WI38 (cell line): ENCODE measurements at regions not wholly inside any gene's neighbourhood (a gene's known extent, or its start where the extent isn't known, plus 50 kb on each side); places are given as distances from the start of the nearest gene placed in this dataset.
A peak's percentile ranks its signal among the peaks of the same experiment; 100 is the strongest.

Experiments
- H3K4me3 ChIP-seq: 2 replicates; pipeline ENCODE4 v1.5.1; 2011; ENCODE audit warnings: low read depth, mild to moderate bottlenecking, control low read depth, low read length
- CTCF ChIP-seq: IDR thresholded peaks from 2 replicates; pipeline ENCODE4 v1.5.1; 2012; ENCODE audit warnings: low read depth, mild to moderate bottlenecking, control low read depth, low read length

GRCh38 chr2:234626566-234627130 is 129.8 kb upstream of the ARL4C start:
- no peak for TF ChIP-seq CTCF
- no peak overlapping the region for H3K4me3 ChIP-seq

DNA sequence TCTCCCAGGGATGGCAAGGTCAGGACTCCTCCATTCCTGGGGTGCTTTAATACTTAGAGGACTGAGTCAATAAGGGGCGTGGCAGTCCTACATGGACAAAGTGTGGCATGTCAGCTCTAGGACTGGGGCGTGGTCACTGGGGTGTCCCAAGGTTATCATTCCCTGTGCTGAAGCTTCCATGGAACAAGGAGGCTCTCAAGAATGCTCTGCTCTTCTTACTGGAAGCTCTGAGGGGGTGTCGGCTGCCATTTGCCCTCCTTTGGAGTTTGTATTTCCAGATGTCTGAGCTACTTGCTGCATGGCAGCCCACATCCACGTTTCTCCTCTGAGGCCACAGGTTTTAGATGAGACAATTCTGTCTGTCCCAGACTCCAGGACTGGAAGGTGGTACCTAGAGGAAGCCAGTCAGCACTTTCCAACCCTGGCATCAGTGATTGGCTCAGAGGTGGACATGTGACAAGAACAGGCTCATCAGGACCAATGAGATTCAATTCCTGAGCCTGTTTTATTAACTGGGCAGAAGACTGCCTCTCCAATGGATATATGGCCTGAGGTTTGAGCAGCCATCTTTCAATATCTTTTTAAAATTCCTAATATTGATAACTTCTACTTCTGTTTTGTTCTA is 128.9 kb upstream of the ARL4C start:
- TF ChIP-seq CTCF, result no peak
- H3K4me3 ChIP-seq, result no peak overlapping the region

DNA sequence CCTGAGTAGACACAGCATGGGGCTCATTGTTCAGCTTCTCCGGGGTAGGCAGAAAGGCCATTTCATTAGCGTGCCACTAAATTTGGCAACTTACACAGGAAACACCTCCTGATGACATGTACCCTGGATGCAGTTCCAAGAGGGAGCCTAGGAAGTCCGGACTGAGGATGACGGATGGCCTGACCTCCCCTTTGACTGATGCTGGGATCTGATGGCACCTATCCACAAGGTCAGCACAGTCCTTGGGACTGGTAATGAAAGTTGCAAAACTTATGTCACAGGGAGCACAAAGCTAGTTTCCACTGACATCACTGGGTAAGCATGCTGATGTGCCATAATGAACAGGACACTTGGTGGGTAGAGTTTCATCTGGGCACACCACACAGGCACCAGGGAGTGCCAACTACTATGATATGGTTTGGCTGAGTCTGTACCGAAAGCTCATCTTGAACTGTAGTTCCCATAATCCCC is 126.7 kb upstream of the ARL4C start:
- H3K4me3 ChIP-seq, result no peak overlapping the region
- TF ChIP-seq CTCF, result no peak

DNA sequence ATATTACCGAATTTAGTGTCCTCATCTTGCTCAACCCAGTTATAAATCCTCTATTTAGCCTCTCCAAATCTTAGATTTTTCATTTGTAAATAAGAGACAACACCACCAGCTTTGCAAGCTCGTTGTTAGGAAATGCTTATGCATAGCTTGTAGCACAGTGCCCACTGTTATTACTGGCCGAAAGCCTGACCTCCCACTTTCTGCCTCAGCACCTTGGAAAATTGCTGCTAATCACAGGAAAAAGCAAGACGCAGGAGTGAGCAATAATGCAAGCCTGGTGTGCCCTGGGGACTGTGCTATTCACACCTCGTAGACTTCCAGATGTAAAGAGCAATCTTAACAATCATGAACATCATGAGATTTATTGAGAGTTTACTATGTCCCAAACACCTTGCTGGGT is 124.2 kb upstream of the ARL4C start:
- TF ChIP-seq CTCF, result no peak
- H3K4me3 ChIP-seq, result no peak overlapping the region

DNA sequence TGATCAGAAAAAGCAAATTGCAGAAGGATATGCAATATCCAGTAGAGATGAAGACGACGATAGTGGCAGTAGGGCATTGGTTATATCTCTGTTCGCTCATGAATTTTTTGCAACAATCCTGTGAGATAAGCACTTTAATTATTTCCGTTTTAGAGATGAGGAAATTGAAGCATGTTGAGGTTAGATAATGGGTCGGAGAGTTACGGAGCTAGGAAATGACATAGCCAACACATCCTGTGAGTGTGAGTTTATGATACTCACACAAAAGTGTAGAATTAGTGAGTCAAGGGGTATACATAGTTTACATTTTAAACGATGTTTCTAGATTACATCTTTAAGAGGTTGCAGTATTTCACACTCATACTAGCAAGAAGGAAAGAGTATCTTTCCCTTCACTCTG is 123.1 kb upstream of the ARL4C start:
- no peak overlapping the region for H3K4me3 ChIP-seq
- TF ChIP-seq CTCF, result no peak

- TF ChIP-seq CTCF, result no peak
- H3K4me3 ChIP-seq, result no peak overlapping the region
Observed at GRCh38 chr2:234615643-234616356, 118.9 kb upstream of the ARL4C start.

- peak; percentile 23; the same call in 1 of the 2 replicates for TF ChIP-seq CTCF
- H3K4me3 ChIP-seq, result no peak overlapping the region
Observed at GRCh38 chr2:234611209-234611608, 114.3 kb upstream of the ARL4C start.
